ENCODE measurements at regions not wholly inside any gene's neighbourhood (a gene's known extent, or its start where the extent isn't known, plus 50 kb on each side); places are given as distances from the start of the nearest gene placed in this dataset.

- DNase-seq (ENCODE audit: low spot score) (no peak), ATAC-seq (no peak)
- peaks cover 12% of the 10 kb centered on the region; the same call in 1 of the 2 replicates for H3K27me3 Mint-ChIP-seq (ENCODE audit: low read depth)
- peaks cover 24% of the 10 kb centered on the region for H3K36me3 Mint-ChIP-seq
- H3K27ac Mint-ChIP-seq: 0 out of 2 replicates have a peak overlapping the region, but pooled peaks have one; percentile 38
- ChIA-PET POLR2A (no interaction called here), CTCF (no interaction called here)
- TF ChIP-seq TEAD1 (CRISPR knock-in tag; IDR thresholded peaks at IDR 0.05): no peak
- no peak for TF ChIP-seq CBFB (CRISPR knock-in tag; IDR thresholded peaks at IDR 0.05; ENCODE audit: low read depth)
- no peak for TF ChIP-seq PREB (CRISPR knock-in tag; IDR thresholded peaks at IDR 0.05; ENCODE audit: borderline replicate concordance)
- no peak for TF ChIP-seq RORB (CRISPR knock-in tag; IDR thresholded peaks at IDR 0.05)
- TF ChIP-seq SOX15 (CRISPR knock-in tag; IDR thresholded peaks at IDR 0.05): no peak
- TF ChIP-seq JUN (CRISPR knock-in tag; IDR thresholded peaks at IDR 0.05): no peak
- TF ChIP-seq IRF1 (CRISPR knock-in tag; IDR thresholded peaks at IDR 0.05): no peak
- TF ChIP-seq SMAD3 (CRISPR knock-in tag; IDR thresholded peaks at IDR 0.05; ENCODE audit: borderline replicate concordance): no peak
- TF ChIP-seq MXD4 (CRISPR knock-in tag; IDR thresholded peaks at IDR 0.05; ENCODE audit: borderline replicate concordance): no peak
- TF ChIP-seq, protein P1, sequence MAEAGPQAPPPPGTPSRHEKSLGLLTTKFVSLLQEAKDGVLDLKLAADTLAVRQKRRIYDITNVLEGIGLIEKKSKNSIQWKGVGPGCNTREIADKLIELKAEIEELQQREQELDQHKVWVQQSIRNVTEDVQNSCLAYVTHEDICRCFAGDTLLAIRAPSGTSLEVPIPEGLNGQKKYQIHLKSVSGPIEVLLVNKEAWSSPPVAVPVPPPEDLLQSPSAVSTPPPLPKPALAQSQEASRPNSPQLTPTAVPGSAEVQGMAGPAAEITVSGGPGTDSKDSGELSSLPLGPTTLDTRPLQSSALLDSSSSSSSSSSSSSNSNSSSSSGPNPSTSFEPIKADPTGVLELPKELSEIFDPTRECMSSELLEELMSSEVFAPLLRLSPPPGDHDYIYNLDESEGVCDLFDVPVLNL (CRISPR knock-in tag; IDR thresholded peaks at IDR 0.05; ENCODE audit: borderline replicate concordance, low read depth): no peak
- no peak for TF ChIP-seq NR1H2 (CRISPR knock-in tag; IDR thresholded peaks at IDR 0.05)
- TF ChIP-seq GTF2I (CRISPR knock-in tag; conservative IDR thresholded peaks at IDR 0.05): no peak
- TF ChIP-seq ZNF232 (CRISPR knock-in tag; IDR thresholded peaks at IDR 0.05): no peak
- TF ChIP-seq ATF1 (CRISPR knock-in tag; IDR thresholded peaks at IDR 0.05): no peak
- TF ChIP-seq, protein P2, sequence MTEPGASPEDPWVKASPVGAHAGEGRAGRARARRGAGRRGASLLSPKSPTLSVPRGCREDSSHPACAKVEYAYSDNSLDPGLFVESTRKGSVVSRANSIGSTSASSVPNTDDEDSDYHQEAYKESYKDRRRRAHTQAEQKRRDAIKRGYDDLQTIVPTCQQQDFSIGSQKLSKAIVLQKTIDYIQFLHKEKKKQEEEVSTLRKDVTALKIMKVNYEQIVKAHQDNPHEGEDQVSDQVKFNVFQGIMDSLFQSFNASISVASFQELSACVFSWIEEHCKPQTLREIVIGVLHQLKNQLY (CRISPR knock-in tag; IDR thresholded peaks at IDR 0.05): no peak
- no peak for TF ChIP-seq ATF3 (CRISPR knock-in tag; conservative IDR thresholded peaks at IDR 0.05)
- no peak for TF ChIP-seq E2F1 (CRISPR knock-in tag; IDR thresholded peaks at IDR 0.05)
- TF ChIP-seq FOXP1 (CRISPR knock-in tag; IDR thresholded peaks at IDR 0.05; ENCODE audit: borderline replicate concordance): no peak
- TF ChIP-seq CREB1 (CRISPR knock-in tag; IDR thresholded peaks at IDR 0.05): no peak
- no peak for TF ChIP-seq ZNF425 (CRISPR knock-in tag; conservative IDR thresholded peaks at IDR 0.05)
- H3K4me3 Mint-ChIP-seq: no peak overlapping the region
- peaks cover 24% of the 10 kb centered on the region for H3K9me3 Mint-ChIP-seq
- H3K4me1 Mint-ChIP-seq: peaks cover 59% of the 10 kb centered on the region
These were observed 253.2 kb downstream of the DLL1 start for GRCh38 chr6:170037541-170038250.

Data from WTC11 (cell line).